ENCODE measurements at regions not wholly inside any gene's neighbourhood (a gene's known extent, or its start where the extent isn't known, plus 50 kb on each side); places are given as distances from the start of the nearest gene placed in this dataset.

- Histone ChIP-seq H3K9me3 (ENCODE audit: control insufficient read depth in 1 of 2, insufficient read depth in 1 of 2, low read depth in 1 of 2, low read length in 2 of 2) (no peaks in the 10 kb centered on the region), H4K20me1 (ENCODE audit: insufficient read depth) (no peaks in the 10 kb centered on the region), H3K4me1 (ENCODE audit: control insufficient read depth in 1 of 2, insufficient read depth in 2 of 2, low read length in 2 of 2) (no peaks in the 10 kb centered on the region), H3K4me3 (replicated peaks in 1 of 2; ENCODE audit: low read depth in 1 of 2, low read length in 2 of 2) (no peak overlapping the region), H3K27me3 (ENCODE audit: insufficient read depth, low read length) (no peaks in the 10 kb centered on the region), H3K36me3 (ENCODE audit: control insufficient read depth in 1 of 2, insufficient read depth in 2 of 2, low read length in 2 of 2) (no peaks in the 10 kb centered on the region), H3K27ac (ENCODE audit: low read depth, low read length) (no peak overlapping the region), H3K79me2 (ENCODE audit: insufficient read depth, low read length) (no peaks in the 10 kb centered on the region), H3K9me2 (ENCODE audit: insufficient read depth) (no peaks in the 10 kb centered on the region), H2AFZ (ENCODE audit: low read depth, low read length, poor library complexity, severe bottlenecking) (no peak overlapping the region), H3K4me2 (ENCODE audit: low read length) (no peak overlapping the region), H3K9ac (ENCODE audit: low read length) (no peak overlapping the region)
- ChIA-PET CTCF (no interaction called here), RAD21 (ENCODE audit: low non-redundant PET in 1 of 2, low total read pairs in 2 of 2, uncharacterized antibody in 2 of 2, unreplicated experiment in 2 of 2) (no interaction called here), POLR2A (no interaction called here)
- ATAC-seq (no peak), DNase-seq (ENCODE audit: low read depth, low spot score) (no peak)
- no TSS peak for BruUV-seq (replicated peaks)
- TF ChIP-seq ZFX (IDR thresholded peaks at IDR 0.05): no peak
- no peak for TF ChIP-seq ELF1 (IDR thresholded peaks at IDR 0.05; ENCODE audit: borderline replicate concordance, low read depth)
- no peak for TF ChIP-seq TCF7L2 (IDR thresholded peaks at IDR 0.05; ENCODE audit: borderline replicate concordance, extremely low read depth, insufficient read depth, insufficient read length)
- TF ChIP-seq ZBTB33 (IDR thresholded peaks at IDR 0.05; ENCODE audit: extremely low read depth, insufficient replicate concordance, low read length): no peak
- TF ChIP-seq EGR1 (IDR thresholded peaks at IDR 0.05; ENCODE audit: low read depth): no peak
- no peak for TF ChIP-seq JUND (IDR thresholded peaks at IDR 0.05)
- TF ChIP-seq CBX3 (IDR thresholded peaks at IDR 0.05; ENCODE audit: low read depth): no peak
- no peak for TF ChIP-seq EZH2phosphoT487 (IDR thresholded peaks at IDR 0.05; ENCODE audit: borderline replicate concordance)
- no peak for TF ChIP-seq YY1 (IDR thresholded peaks at IDR 0.05; ENCODE audit: extremely low read depth, insufficient replicate concordance, low read depth, low read length)
- TF ChIP-seq FOSL1 (IDR thresholded peaks at IDR 0.05; ENCODE audit: low read depth): no peak
- intact Hi-C loops (cut with micrococcal nuclease): no loop called here
These were observed 265.1 kb upstream of the IGFBP3 start for GRCh38 chr7:46186131-46186530.
